ENCODE measurements at regions not wholly inside any gene's neighbourhood (a gene's known extent, or its start where the extent isn't known, plus 50 kb on each side); places are given as distances from the start of the nearest gene placed in this dataset.

- H3K9ac ChIP-seq (ENCODE audit: extremely low read depth, low read length, poor library complexity, severe bottlenecking): no peak overlapping the region
- Mint-ChIP-seq H3K27ac (no peak overlapping the region), H3K27me3 (ENCODE audit: insufficient read depth) (no peaks in the 10 kb centered on the region), H3K36me3 (ENCODE audit: low read depth) (no peaks in the 10 kb centered on the region), H3K4me1 (peaks cover 6% of the 10 kb centered on the region), H3K4me3 (no peak overlapping the region), H3K9me3 (no peaks in the 10 kb centered on the region)
- no peaks in the 10 kb centered on the region for H3K9me3 ChIP-seq (ENCODE audit: control insufficient read depth, low read length)
- no peak overlapping the region for H3K4me3 ChIP-seq (ENCODE audit: low read length)
- no peak for DNase-seq
- no peaks in the 10 kb centered on the region for H3K27me3 ChIP-seq (ENCODE audit: control insufficient read depth, insufficient read depth, low read length, poor library complexity, severe bottlenecking)
- TF ChIP-seq, protein P1, sequence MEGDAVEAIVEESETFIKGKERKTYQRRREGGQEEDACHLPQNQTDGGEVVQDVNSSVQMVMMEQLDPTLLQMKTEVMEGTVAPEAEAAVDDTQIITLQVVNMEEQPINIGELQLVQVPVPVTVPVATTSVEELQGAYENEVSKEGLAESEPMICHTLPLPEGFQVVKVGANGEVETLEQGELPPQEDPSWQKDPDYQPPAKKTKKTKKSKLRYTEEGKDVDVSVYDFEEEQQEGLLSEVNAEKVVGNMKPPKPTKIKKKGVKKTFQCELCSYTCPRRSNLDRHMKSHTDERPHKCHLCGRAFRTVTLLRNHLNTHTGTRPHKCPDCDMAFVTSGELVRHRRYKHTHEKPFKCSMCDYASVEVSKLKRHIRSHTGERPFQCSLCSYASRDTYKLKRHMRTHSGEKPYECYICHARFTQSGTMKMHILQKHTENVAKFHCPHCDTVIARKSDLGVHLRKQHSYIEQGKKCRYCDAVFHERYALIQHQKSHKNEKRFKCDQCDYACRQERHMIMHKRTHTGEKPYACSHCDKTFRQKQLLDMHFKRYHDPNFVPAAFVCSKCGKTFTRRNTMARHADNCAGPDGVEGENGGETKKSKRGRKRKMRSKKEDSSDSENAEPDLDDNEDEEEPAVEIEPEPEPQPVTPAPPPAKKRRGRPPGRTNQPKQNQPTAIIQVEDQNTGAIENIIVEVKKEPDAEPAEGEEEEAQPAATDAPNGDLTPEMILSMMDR (conservative IDR thresholded peaks at IDR 0.05): no peak
- H3K36me3 ChIP-seq (ENCODE audit: control insufficient read depth, insufficient read depth, low read length): no peaks in the 10 kb centered on the region
- no peaks in the 10 kb centered on the region for H3K4me1 ChIP-seq (ENCODE audit: control insufficient read depth, insufficient read depth, low read length)
- no peak overlapping the region for H3K27ac ChIP-seq (ENCODE audit: low read depth, low read length)
- 83 to 100% methylated on average over 1 of the region's 1 CpG for WGBS, 2 experiments (ENCODE audit: insufficient coverage in 1 of 2, insufficient read length in 1 of 2)
These were observed 147.4 kb downstream of the RASSF9 start for GRCh38 chr12:85688837-85689236.

DNA sequence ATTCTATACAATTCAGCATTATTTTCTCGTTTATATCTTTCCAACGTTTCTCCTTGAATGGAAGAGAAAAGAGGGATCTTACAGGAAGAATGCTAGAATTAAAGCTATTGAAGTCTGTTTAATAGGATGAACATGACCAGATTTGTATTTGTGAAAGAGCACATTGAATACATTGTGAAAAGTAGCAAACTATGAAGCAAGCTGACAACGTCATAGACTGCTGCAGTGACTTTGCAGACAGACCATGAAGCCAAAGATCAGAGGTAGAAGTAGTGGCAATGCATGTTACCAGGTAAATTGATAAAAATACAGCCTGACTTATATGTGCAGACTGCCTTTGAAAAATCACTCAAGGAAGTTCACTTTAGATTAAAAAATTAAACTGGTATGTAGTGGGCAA, 146.1 kb downstream of the RASSF9 start:
- no peaks in the 10 kb centered on the region for H3K4me1 ChIP-seq (ENCODE audit: control insufficient read depth, insufficient read depth, low read length)
- Mint-ChIP-seq H3K9me3 (no peaks in the 10 kb centered on the region), H3K36me3 (ENCODE audit: low read depth) (no peaks in the 10 kb centered on the region), H3K27ac (no peak overlapping the region), H3K4me1 (peaks cover 6% of the 10 kb centered on the region), H3K27me3 (ENCODE audit: insufficient read depth) (no peaks in the 10 kb centered on the region), H3K4me3 (no peak overlapping the region)
- no peak overlapping the region for H3K4me3 ChIP-seq (ENCODE audit: low read length)
- 85 to 97% methylated on average over 3 of the region's 3 CpGs for WGBS, 2 experiments (ENCODE audit: insufficient coverage in 1 of 2, insufficient read length in 1 of 2)
- H3K9me3 ChIP-seq (ENCODE audit: control insufficient read depth, low read length): no peaks in the 10 kb centered on the region
- H3K27me3 ChIP-seq (ENCODE audit: control insufficient read depth, insufficient read depth, low read length, poor library complexity, severe bottlenecking): no peaks in the 10 kb centered on the region
- TF ChIP-seq, protein P1 (conservative IDR thresholded peaks at IDR 0.05): no peak
- H3K36me3 ChIP-seq (ENCODE audit: control insufficient read depth, insufficient read depth, low read length): no peaks in the 10 kb centered on the region
- H3K27ac ChIP-seq (ENCODE audit: low read depth, low read length): no peak overlapping the region
- H3K9ac ChIP-seq (ENCODE audit: extremely low read depth, low read length, poor library complexity, severe bottlenecking): no peak overlapping the region
- no peak for DNase-seq

DNA sequence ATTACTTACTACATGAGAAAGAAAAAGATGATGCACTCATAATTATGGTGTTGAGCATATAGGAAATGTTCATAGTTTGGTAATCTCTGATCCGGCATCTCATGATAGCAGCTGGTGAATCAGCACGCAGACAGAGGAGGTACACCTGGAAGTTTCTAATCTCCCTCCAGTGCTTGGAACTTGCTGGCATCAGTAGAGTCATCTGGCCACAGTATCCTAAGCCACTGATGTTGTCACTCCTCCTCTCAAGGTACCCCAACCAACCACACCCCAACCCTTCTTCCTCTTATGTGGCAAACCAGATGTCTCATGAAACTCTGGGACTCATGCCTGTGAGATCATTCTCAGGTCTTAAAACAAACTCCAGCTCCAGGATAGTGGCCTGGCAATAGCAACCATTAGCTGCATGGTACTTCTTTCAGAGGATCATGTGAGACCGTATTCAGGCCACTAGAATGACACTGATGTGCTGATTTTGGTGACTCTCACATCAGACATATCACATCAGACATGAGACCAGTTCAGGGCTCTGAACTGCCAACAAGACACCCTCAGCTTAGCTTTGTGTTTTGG, 143.0 kb downstream of the RASSF9 start:
- Histone ChIP-seq H3K4me1 (ENCODE audit: control insufficient read depth, insufficient read depth, low read length) (no peaks in the 10 kb centered on the region), H3K27ac (ENCODE audit: low read depth, low read length) (no peak overlapping the region), H3K9me3 (ENCODE audit: control insufficient read depth, low read length) (no peaks in the 10 kb centered on the region), H3K27me3 (ENCODE audit: control insufficient read depth, insufficient read depth, low read length, poor library complexity, severe bottlenecking) (no peaks in the 10 kb centered on the region), H3K9ac (ENCODE audit: extremely low read depth, low read length, poor library complexity, severe bottlenecking) (no peak overlapping the region), H3K4me3 (ENCODE audit: low read length) (no peak overlapping the region), H3K36me3 (ENCODE audit: control insufficient read depth, insufficient read depth, low read length) (no peaks in the 10 kb centered on the region)
- TF ChIP-seq, protein P1 (conservative IDR thresholded peaks at IDR 0.05): no peak
- no peaks in the 10 kb centered on the region for H3K27me3 Mint-ChIP-seq (ENCODE audit: insufficient read depth)
- H3K27ac Mint-ChIP-seq: no peak overlapping the region
- no peaks in the 10 kb centered on the region for H3K9me3 Mint-ChIP-seq
- 91 to 94% methylated on average over 3 of the region's 3 CpGs for WGBS, 2 experiments (ENCODE audit: insufficient coverage in 1 of 2, insufficient read length in 1 of 2)
- H3K4me3 Mint-ChIP-seq: no peak overlapping the region
- no peak for DNase-seq
- H3K4me1 Mint-ChIP-seq: peaks cover 6% of the 10 kb centered on the region
- H3K36me3 Mint-ChIP-seq (ENCODE audit: low read depth): no peaks in the 10 kb centered on the region

Data from endodermal cell (in vitro differentiated cells).